Activated CD4-positive, alpha-beta T cell treated with anti-CD3 and anti-CD28 coated beads for 1 hour (primary cell): ENCODE measurements at regions not wholly inside any gene's neighbourhood (a gene's known extent, or its start where the extent isn't known, plus 50 kb on each side); places are given as distances from the start of the nearest gene placed in this dataset.
"Not testable (repeated sequence)": the region's sequence is repeated elsewhere in the genome, so short reads cannot be mapped to it uniquely, and the experiment has no call there.

ENCODE experiments used
- DNase-seq: peaks from one replicate; pipeline ENCODE4 v3.0.0-alpha.2; 2020

GRCh38 chr7:68192941-68193340, 1196.3 kb downstream of the TYW1 start:
- no peak for DNase-seq

DNA sequence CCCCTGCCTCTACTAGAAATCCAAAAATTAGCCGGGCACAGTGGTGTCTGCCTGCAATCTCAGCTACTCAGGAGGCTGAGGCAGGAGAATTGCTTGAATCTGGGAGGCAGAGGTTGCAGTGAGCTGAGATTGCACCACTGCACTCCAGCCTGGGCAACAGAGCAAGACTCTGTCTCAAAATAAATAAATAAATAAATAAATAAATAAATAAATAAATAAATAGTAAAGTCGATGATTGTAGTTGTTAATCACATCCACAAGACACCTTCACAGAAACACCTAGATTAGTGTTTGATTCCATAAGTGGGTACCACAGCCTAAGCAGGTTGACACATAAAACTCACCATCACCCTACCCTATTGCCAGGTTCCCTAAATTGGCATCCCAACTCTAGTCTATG, 1199.0 kb downstream of the TYW1 start:
- not testable (repeated sequence) for DNase-seq

DNA sequence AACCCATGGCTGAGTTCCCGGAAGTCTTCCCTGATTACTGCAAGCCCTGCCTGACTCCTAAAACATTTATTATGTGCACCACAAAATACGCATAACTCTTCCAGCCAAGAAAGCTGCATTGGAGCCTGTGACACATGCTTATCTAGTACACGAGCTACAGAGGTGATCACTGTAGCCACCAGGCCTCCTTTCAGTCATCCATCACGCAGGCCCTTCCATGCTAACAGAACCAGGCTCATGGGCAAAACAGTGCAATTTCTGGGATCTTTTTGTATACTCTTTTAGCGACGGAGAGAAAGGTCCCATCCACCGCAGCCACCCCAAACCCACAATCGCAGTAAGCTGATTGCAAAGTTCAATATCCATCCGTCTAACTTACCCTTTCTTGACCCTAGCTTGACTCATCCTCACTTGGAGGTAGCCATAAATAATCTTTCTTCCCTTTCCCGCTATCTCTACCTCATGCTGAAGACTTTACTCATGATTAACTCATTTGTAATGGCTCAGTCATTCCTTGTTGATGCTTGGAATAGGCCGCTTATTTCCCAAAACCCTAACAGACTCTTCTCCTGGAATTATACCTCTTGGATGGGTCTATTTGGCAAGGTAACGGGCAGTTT, 1203.5 kb downstream of the TYW1 start:
- DNase-seq: no peak

GRCh38 chr7:68203251-68203650, 1206.6 kb downstream of the TYW1 start:
- DNase-seq: no peak

DNA sequence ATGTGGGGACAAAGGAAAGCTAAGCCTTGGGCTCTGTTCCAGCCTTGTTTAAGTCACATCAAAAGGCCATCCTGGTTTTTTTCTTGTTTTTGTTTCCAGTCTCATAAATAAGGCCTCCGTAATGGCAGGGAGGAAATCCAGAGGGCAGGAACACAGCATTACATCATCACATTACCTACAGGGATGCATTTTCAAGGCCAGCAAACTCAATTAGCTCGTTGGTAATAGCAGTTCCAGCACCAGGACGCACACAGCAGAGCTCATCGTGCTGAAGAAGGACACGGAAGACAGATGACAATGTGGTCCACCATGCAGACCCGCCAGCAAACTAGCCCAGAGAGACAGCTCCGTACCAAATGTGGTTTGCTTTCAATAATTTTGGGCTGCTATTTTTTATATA, 1209.2 kb downstream of the TYW1 start:
- no peak for DNase-seq

- DNase-seq: no peak
These were observed 1210.4 kb downstream of the TYW1 start for GRCh38 chr7:68206946-68207485.

GRCh38 chr7:68207676-68208075, 1211.0 kb downstream of the TYW1 start:
- no peak for DNase-seq

- DNase-seq: no peak
These were observed 1212.9 kb downstream of the TYW1 start for GRCh38 chr7:68209486-68209885.

DNA sequence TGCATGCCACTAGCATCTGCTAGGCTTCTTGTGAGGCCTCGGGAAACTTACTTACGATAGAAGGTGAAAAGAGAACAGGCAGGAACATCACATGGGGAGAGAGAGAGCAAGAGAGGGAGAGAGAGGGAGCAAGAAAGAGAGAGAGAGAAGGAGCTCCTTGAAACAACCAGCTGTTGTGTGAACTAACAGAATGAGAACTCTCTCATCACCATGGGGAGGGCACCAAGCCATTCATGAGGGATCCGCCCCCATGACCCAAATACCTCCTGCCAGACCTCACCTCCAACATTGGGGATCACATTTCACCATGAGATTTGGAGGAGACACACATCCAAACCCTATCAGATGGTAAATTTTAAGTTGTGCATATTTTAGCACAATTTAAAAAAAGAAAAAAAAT, 1217.2 kb downstream of the TYW1 start:
- DNase-seq: no peak

GRCh38 chr7:68216051-68216450, 1219.4 kb downstream of the TYW1 start:
- DNase-seq: no peak

DNA sequence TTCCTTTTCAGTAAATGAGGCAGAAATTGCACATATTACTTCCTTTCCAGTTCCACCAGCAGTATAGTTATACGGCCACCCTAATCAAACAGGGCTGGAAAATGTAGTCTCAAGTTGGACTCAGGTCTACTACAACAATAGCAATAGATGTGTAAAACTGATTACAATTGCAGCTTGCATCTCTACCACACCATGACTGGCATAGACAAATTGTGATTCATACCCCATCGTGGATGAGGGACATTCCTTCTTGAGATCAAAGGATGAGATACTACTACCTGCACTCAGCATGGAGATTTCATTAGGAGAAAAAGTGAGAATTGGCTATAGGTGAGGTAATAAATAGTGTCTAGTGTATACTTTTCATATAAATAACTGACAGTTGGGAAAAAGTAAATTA, 1220.8 kb downstream of the TYW1 start:
- DNase-seq: no peak

DNA sequence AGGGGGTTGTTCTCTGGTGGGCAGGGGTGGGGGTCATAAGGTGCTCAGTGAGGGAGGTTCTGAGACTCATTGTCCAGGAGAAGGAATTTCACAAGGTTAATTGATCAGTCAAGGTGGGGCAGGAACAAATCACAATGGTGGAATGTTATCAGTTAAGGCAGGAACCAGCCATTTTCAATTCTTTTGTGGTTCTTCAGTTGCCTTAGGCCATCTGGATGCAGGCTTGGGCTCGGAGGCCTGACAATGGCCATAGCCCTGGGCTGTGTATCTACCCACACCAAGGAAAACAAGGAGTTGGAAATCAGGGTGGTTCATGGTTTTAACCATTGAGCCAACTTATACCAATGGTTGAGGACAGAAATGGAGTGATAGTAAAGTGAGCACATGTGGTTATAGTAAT, 1221.8 kb downstream of the TYW1 start:
- no peak for DNase-seq

GRCh38 chr7:68222311-68222710, 1225.7 kb downstream of the TYW1 start:
- no peak for DNase-seq

- DNase-seq: no peak
These were observed 1227.6 kb downstream of the TYW1 start for GRCh38 chr7:68224041-68224741.

DNA sequence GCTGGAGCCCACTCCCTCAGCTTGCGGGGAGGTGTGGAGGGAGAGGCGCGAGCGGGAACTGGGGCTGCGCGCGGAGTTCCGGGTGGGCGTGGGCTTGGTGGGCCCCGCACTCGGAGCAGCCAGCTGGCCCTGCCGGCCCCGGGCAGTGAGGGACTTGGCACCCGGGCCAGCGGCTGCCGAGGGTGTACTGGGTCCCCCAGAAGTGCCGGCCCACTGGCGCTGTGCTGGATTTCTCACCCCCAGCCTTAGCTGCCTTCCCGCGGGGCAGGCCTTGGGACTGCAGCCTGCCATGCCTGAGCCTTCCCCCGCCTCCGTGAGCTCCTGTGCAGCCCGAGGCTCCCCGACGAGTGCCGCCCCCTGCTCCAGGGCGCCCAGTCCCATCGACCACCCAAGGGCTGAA, 1234.4 kb downstream of the TYW1 start:
- not testable (repeated sequence) for DNase-seq

DNA sequence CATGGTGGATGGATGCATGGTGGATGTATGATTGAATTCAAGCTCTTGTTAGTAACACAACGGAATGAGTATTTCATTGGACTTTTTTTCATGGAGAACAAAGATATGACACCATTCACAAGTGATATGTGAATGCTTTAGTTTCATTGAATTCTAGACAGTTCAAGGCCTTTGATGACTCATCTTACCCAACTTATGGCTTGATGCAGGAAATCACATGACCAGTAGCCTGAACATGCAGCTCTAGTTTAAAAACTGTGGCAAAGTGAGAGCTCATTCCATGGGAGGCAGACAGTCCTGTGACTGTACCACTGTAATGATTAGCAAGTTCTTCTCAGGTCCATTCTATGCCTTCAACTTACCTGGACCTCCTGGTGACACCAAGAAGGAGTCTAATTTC, 1239.3 kb downstream of the TYW1 start:
- no peak for DNase-seq

- no peak for DNase-seq
These were observed 1241.7 kb downstream of the TYW1 start for GRCh38 chr7:68238204-68238805.

- no peak for DNase-seq
These were observed 1246.5 kb downstream of the TYW1 start for GRCh38 chr7:68243128-68243527.

DNA sequence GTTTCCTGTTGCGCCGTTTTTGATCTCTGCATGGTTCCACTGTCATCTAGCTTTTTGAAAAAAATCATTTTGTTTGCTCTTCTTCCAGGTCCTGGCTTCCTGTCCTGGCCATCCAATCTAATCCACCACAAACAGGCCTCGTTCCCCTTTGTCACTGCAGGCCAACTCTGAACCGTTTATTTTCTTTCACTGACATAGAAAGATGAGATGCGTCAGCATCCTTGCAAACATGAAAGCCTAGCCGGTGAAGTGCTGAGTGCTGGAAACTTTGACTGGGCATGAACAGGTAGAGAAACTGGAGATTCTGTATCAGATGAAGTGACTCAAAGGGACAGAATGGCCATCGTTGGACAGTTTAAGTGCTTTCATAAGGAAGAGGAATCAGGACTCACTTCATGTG, 1247.8 kb downstream of the TYW1 start:
- no peak for DNase-seq

- DNase-seq: no peak
These were observed 1249.1 kb downstream of the TYW1 start for GRCh38 chr7:68245688-68246087.

DNA sequence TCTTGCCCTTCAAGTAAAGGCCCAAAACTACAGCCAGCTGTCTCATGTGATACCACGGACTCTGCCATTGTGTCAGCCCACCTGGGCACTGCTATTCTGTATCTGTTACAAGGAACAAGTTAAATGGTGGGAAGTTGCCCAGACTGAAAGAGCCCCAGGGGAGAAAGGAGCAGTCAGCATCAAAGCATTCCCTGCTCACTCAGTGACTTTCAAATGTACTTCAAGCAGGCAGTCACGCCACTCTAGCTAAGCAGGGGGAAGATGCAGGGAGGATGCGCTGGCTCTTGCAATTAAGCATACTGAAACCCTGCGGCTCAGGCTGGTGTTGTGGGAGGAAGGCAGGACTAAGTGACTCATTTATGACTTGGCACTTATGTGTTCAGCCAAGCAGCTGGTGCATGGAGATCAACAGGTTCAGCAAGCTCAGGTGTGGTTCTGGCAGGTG, 1249.6 kb downstream of the TYW1 start:
- no peak for DNase-seq

GRCh38 chr7:68247126-68247525, 1250.5 kb downstream of the TYW1 start:
- DNase-seq: no peak

DNA sequence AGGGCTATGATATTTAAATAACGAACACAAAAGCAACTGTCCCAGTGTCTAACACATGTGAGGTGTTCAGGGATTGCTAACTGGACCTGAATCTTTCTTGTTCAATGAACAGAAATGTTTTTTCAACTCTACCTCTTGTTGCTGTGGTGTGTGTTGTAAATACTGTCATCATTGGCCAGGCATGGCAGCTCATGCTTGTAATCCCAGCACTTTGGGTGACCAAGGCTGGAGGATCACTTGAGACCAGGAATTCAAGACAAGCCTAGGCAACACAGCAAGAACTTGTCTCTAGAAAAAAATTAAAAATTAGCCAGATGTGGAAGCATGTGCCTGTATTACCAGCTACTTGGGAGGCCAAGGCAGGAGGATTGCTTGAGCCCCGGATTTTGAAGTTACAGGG, 1250.9 kb downstream of the TYW1 start:
- no peak for DNase-seq

GRCh38 chr7:68248973-68249372, 1252.3 kb downstream of the TYW1 start:
- DNase-seq: no peak
